ENCODE measurements at regions not wholly inside any gene's neighbourhood (a gene's known extent, or its start where the extent isn't known, plus 50 kb on each side); places are given as distances from the start of the nearest gene placed in this dataset.

GRCh38 chr3:71940486-71940885, 155.5 kb upstream of the PROK2 start:
- TF ChIP-seq CTCF (IDR thresholded peaks at IDR 0.05) (no peak), HDAC2 (IDR thresholded peaks at IDR 0.05) (no peak), CHD2 (IDR thresholded peaks at IDR 0.05; ENCODE audit: low read length, partially characterized antibody) (no peak), MAX (IDR thresholded peaks at IDR 0.05) (no peak), RAD21 (conservative IDR thresholded peaks at IDR 0.05 in 1 of 2, IDR thresholded peaks at IDR 0.05 in 1 of 2) (no peak), BHLHE40 (IDR thresholded peaks at IDR 0.05; ENCODE audit: low read depth, low read length) (no peak), POLR2A (IDR thresholded peaks at IDR 0.05; ENCODE audit: low read length) (no peak), HMGXB4 (CRISPR knock-in tag; IDR thresholded peaks at IDR 0.05; ENCODE audit: borderline replicate concordance) (no peak), E2F6 (IDR thresholded peaks at IDR 0.05; ENCODE audit: borderline replicate concordance, low read depth) (no peak), NR3C1 (IDR thresholded peaks at IDR 0.05) (no peak)
